GM18499 (cell line): ENCODE measurements at regions not wholly inside any gene's neighbourhood (a gene's known extent, or its start where the extent isn't known, plus 50 kb on each side); places are given as distances from the start of the nearest gene placed in this dataset.

Experiments used
- ATAC-seq: cut with Tn5 transposase; IDR thresholded peaks from one replicate; pipeline ENCODE4 v1.9.1; 2021; ENCODE audit warnings: moderate number of reproducible peaks; ENCODE audit not compliant: insufficient read depth, unreplicated experiment

DNA sequence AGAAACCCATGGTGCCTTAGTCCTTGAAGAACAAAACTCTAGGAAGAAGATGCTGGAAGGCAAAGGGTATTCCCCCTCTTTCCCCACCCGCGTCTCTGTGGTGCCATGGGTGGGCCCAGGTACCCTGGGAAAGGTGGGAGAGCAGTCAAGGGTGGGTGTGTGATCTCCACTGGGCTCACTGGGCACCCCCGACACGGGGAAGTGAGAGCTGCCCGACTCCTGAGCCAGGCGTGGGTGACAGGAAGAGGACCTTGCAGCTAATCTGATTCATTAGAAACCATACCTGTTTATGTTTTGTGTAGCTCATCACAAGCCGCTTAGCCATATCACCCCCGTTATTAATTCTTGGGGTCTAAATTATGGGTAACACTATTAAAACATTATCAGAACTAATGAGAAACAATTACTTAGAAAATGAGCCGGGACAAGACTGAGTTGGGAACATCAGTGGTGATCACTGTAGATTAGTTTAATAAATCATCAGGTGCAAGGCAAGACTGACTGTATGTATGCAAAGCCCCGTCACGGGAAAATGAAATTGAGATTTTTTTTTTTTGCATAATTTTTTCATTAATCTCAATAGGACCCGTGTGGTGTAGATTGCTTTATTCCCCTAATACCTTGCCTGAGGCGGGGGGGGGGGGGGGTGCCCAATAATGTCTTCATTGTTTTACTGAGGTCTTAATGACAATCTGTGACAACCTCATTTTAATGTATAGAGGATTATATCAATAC, 77.3 kb downstream of the ZIC5 start:
- no peak for ATAC-seq

DNA sequence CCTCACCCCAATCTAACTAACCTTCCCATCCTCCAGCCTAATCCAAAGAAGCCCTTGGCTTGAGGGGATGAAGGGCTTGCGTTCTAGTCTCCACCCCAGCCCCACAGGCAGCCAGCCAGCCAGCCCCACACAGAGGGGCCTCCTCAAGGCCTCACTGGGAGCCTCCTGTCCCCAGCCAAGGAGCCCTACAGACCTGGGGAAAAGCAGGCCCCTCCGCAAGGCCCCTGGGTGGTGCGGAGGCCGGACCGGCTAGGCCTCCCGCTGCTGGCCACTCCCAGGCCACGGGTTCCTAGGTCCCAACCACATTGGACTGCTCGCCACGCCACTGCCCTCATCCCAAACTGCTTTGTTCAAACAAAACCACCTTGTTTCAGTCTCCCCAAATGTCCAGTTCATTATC, 78.0 kb downstream of the ZIC5 start:
- ATAC-seq, result no peak

DNA sequence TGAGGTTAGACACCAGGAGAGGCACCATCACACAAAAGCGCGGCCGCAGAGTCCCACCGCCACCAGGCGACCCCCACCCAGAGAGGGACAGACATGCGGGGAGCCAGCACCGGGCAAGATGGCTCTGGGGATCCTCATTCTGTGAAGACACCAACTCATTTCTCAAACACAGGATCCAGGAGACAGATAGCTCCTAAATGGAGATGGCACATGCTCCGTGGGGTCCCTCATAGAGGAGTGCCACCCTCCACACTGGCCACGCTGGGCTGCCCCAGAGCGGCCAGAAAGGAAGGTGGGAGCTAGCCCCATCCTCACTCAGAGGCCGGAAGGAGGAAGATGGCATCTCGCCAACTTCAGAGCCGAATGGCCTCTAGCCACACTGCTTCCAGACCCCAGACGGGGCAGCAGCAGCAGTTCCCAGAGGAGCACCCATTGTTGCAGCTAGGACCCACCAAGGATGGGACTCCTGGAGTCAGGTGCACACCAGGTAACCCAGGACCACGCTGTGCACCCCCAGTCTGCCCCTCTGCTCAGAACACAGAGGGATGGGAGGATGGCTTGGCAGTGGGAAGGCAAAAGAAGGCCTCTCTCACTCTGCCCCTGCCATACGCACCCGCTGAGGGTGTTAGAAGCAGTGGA, 78.6 kb downstream of the ZIC5 start:
- ATAC-seq, result no peak

DNA sequence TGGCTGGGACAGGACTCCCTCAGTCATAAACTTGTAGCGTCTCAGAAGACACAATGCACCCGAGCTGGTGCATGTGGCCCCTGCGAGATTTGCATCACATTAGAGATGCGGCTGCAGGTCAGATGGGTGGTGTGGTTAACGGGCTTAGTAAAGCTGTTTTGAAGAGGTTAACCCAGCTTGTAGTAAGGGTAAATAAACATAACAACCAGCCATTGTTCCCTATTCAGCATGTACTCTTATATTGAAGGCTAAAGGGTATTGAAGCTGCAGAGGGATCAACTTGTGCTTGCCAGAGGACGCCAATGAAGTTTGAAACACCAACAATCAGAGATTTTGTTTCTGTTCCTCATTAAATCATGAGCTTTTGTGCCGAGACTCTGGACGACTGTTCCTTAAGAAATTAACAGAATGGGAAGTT, 79.4 kb downstream of the ZIC5 start:
- no peak for ATAC-seq

DNA sequence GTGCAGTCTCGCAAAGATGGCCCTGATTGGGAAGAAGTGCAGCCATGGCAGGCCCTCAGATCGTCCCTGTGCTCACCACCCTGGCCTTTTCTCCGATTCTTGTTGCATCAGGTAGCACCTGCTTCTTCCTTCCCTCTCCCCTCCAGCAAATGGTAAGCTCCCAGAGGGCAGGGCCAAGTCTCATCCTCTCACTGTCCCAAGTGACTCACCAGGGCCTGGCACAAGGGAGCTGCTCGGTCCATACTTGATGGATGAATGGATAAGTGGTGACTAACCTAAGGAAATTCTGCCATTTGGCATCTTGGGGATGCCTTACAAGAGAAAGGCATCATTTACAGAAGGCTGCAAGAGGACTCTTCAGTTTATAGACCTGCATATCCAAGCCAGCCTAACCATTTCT, 84.9 kb downstream of the ZIC5 start:
- no peak for ATAC-seq

DNA sequence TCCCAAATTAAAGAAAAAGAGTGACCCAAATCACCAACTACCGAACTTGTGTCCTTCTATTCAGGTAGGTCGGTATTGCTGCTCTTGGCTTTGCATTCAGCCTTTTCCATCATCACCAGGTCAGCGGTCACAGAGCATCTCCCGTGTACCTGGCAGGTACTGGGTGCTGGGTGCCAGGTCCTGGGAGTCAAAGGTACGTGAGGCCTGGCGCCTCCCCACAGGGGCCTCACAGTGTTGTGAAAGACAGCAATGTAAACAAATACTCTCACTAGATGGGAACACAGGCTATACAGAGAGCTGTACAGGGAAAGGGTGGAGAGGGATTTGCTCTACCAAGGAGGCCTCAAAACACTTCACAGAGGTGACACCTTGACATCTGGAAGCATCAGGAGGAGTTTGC, 86.7 kb downstream of the ZIC5 start:
- no peak for ATAC-seq

DNA sequence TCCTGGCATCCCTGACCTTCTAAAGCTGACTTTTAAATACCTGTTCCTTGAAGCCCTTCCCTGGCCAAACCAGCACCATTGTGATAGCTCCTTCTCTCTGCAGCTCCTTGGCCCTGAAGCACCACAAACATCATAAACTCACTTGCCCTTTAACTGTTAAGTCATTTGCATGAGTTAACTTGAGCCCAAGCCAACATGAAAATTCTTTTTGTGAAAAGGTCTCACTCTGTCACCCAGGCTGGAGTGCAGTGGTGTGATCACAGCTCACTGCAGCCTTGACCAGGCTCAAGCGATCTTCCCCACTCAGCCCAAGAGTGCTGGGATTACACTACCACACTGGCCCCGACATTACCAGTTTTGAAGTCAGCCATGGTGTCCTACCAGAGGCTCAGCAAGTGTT, 87.8 kb downstream of the ZIC5 start:
- ATAC-seq, result no peak

DNA sequence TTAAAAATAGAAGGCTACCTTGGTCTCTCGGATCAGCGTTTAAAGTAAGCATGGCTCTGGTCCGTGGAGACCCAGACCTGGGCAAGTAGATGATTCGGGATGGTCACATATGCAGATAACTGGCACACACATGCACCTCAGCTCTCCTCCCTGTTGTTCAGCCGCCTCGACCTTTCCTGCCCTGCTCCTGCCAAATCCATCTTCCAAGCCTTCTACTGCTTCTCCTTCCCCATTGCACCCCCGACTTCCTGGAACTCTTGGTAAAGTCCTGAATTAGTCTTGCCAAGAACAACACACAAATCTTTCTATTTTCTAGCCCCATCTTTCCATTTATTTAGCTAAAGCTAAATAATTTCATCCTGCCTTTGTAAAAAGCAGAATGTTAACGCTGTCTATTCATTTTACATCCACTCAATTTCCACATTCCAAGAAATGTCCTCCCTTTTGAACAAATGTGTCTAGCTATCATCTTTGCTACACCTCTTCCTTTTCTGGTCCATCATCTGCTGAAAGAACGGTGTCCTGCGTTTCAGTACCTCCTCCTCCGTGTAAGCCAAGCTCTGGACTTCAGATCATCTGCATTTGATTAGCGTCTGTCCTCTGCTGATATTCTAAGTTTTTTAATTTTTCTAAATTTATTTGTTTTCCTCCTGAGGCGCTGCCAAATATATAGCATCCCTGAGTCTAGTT, 92.5 kb downstream of the ZIC5 start:
- no peak for ATAC-seq

DNA sequence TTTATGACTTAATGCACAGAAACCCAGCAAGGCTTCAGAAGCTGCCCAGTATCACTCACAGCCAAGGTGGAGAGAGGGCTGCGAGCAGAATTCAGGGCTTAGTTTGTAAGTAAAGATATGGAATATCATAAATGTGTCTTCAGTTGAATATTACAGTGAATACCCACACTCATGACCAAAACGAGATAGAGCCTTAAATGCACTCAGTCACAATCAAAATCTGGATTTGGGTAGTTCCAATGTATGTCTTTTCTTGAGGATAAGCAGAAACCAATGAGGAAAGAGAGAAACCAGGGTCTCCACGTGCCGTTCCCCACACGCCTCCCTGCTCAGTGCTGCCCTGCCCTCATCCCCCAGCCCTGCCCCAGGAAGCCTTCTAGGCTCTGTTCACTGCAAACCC, 94.9 kb downstream of the ZIC5 start:
- no peak for ATAC-seq

DNA sequence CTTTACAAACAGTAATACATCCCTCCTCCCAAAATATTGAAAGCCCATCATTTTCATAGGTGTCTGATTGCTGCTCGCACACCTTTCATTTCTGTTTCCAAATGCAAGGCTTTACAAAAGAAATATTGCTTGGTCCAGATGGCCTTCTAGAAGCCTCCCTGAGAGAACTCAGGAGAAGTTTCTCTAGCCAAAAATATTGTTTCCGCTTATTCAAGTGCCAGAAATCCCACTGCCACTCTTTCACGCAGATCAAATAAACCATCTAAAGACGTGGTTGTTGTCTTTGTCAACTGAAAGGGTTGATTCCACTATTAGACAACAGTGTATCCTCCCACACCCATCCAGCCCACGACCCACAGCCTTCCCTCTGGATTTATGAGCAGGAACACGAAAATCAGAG, 96.2 kb downstream of the ZIC5 start:
- ATAC-seq, result no peak

DNA sequence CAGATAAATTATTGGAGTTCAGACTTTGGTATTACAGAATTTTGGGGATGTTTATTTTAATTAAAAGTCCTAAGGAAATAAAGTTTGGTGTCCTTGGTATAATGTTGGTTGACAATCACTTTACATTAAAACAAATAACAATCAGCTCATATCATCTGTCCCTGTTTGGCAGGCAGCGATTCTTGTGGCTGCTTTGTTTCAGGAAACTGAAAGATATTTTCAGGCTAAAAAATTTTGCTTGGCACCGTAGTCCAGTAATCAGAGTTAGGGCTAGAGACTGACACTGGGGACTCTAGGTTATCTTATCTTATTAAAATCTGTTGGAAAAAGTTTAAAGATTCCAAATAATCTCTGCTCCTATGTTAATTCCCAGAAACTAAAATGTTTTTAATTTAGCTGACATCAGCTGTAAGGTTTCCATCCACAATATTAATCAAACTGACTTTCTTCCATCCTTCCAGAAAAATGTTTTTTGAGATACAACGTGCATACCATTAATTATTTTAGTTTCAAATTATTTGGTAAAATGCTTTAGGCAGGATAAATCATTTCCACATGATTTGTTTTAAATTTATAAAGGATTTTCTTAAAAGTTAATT, 97.6 kb downstream of the ZIC5 start:
- no peak for ATAC-seq

DNA sequence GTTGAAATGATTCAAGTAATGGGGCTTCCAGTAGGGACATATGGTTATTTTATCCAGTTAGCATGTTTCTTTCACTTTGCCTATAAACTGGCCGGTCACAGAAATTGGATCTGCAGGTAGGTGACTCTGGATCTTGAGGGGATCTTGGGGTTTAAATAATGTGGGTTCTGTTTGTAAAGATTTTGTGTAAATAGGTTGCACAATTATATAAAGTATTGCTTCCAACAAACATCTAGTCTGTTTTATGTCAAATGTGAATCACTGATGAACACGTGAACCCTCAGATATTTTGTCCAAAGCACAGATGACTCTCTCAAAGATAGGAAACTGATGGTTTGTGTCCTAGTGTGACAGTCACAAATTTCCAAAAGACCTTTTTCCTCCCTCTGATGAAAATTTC, 98.4 kb downstream of the ZIC5 start:
- no peak for ATAC-seq

DNA sequence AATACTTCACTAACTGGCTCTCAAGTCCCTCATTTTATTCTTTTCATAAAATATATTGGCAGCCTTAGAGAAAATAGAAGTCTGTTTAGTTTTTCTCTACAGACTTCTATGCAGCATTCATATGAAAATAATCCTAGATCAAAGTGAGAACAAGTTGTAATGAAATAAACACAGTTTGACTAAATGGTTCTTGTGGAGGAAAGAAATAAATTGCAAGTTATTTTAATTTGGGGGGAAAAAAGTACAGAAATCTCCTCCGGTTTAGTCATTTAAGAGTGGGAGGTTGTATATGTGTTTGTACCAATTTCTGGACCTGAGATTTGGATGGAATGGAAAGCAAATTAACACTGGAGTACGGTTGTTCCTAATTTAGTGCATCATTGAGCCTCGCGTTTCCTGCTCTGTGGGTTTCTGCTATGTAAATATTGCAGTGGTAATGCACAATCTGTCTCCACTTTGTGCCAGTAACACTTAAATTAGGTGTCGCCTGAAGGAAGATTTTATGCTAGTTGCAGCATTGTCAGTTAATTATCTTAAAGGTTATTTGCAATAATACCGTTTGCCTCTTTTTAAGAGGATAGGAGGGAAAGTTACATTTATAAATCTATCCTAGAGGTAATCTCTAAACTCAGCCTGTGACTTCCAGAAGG, 100.2 kb downstream of the ZIC5 start:
- ATAC-seq, result no peak

DNA sequence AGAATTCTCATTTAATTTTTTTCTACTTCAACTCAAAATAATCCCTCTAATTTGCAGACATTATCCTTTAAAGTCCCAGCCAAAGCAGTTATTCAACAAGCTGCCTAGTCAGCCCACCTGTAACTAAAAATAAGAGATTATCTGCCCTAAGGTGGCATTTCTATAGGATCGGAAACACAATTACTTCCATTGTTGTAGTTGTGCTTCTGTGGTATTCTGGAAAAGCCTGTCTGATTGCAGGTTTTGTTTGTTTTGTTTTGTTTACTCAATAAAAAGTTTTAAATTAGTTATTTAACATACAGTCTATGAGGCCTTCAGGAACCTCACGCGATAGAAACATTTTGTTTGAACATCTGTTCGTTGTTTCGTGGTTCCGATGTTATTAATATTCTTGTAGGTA, 101.0 kb downstream of the ZIC5 start:
- no peak for ATAC-seq

DNA sequence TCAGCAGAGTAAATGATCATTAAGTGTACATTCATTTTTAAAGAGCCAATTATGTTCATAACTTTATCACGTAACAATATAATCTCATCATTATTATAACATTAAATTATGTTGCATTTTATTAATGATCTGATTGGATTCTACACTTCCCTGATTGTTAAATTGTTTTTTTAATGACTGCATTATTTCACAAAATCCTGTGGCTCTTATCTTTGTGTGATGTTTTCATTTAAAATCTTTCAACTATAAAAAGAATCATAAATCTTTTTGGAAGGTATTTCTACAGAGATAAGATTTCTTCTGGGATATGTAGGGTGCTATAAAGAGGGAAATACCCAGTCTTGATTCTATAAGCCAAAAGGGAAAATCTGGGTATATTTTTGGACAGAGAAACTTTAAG, 101.7 kb downstream of the ZIC5 start:
- no peak for ATAC-seq

DNA sequence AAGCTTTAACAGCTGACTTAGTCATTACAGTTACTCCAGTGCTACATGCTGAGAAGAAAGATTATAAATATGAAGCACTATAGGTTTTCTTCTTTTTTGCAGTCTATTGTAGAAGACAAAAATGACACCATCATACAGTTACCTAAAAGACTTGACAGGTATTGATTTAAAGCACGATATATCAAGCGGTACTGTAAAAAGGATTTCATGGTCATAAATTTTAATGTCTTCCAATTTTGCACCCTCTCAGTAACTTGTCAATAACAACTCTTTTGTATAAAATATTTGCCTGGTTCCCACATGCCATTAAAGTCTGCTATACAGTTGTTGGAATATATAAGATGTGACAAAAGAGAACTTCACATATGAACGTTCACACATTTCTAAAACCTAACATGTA, 102.8 kb downstream of the ZIC5 start:
- no peak for ATAC-seq

DNA sequence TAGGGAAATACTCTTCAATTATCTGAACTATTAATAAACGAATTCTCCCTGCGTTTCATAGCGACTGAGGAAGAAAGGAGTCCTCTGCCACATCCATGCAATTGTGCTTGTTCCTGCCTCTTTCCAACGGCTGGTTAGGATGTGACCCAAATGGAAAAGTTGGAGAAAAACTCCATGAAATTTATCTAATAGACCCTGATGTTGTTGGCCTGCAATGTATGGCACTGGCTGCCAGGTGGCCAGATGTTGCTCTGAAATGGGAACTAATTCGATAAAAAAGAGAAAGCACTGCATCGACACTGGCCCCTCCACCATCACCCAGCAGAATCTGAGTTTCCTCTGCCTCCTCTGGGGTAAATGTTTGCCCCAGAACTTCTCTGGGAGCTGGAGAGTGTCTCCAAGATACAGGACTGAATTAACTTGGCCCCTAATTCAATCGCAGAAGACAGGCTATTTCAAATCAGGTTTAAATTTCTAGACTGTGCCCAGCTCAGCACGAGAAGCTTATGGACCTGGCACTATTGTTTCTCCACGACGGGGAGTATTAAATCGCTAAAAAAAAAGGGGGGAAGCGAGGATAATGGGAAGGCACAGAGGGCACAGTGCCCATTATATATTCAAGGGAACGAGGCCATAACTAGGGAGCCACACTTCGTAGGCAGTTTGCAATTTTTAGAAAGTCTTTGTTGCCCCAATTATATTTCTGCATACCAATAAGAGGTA, 103.9 kb downstream of the ZIC5 start:
- ATAC-seq, result no peak

DNA sequence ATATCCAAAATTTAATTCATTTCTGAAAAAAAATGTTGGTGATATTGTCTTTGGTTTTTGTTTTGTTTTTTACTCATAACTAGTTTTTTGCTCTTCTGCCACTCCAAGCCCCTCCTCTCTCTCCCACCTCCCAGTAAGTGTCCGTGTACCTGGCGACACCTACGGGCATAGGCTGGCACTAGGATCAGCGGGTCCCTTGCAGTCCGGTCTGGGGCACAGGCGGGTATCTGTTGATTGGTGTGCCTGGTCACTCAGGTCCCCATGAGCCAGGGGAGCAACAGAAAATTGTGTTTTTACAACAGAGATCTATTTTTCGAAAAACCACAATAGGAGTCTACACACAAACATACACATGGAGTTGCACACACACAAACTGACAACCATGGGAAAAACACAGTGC, 104.8 kb downstream of the ZIC5 start:
- no peak for ATAC-seq

DNA sequence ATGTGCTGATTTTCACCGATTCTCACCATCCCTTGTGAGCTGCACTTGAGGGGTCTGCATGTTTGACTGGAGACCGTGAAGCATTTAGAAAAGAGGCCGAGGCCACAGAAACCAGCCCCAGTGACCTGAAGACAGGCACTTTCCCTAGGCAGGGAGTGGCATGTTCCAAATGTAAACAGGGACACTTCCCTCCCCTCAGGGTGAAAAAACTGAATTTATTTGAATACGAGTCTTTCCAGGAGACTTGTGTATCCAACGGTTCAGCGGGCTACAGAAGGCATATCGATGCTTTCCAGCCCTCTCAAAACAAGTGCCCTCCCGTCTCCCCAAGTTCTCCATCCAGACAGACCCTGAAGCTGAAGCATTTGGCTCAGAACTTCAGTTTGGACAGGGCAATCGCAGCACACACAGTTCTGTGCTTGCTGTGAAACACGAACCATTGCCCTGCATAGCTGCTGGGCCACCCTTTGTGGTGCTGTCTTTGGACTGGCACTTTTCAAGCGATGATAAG, 106.1 kb downstream of the ZIC5 start:
- no peak for ATAC-seq

DNA sequence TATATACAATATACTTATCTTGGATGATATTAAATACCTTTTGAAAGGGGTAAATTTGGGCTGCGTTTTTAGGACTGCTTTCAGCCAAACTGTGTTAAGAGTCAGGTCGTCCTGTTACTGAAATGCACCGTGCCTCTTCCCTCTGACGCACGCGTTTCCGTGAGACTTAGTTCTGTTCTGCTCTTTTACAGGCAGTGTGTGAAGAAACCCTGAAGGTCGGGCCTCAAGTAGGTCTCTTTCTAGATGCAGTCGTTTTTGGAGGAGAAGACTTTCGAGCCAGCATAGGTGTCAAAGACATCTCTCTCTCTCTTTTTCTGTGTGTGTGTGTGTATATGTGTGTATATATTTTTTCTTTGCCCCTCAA, 107.0 kb downstream of the ZIC5 start:
- ATAC-seq, result no peak
